ENCODE measurements at regions not wholly inside any gene's neighbourhood (a gene's known extent, or its start where the extent isn't known, plus 50 kb on each side); places are given as distances from the start of the nearest gene placed in this dataset.

- intact Hi-C loops (cut with micrococcal nuclease) (no loop called here), in situ Hi-C loops (cut with MboI) (no loop called here)
- no peaks in the 10 kb centered on the region for H3K36me3 ChIP-seq (ENCODE audit: control insufficient read depth, insufficient read depth, low read length)
- no peaks in the 10 kb centered on the region for H3K79me2 ChIP-seq (ENCODE audit: control insufficient read depth, insufficient read depth, low read length)
- ATAC-seq (no peak), DNase-seq (ENCODE audit: extremely low read depth in 1 of 4, low spot score in 3 of 4) (no peak), FAIRE-seq (no peak)
- no peaks in the 10 kb centered on the region for H4K20me1 ChIP-seq (replicated peaks; ENCODE audit: control insufficient read depth, insufficient read depth, low read length)
- BruUV-seq (replicated peaks) = no TSS peak
- no peaks in the 10 kb centered on the region for H3K27me3 ChIP-seq (ENCODE audit: control insufficient read depth in 2 of 2, insufficient read depth in 2 of 2, low read length in 2 of 2)
- ChIA-PET CTCF (ENCODE audit: low intra/inter-chr PET ratio) (no interaction called here), POLR2A (interaction anchor here (1.5 kb wide), 1 partner anchor 9 kb away, joined by 5 read pairs; no protein-coding TSS in a partner anchor)
- no peak overlapping the region for H3K4me3 ChIP-seq
- H3K9me3 ChIP-seq (replicated peaks; ENCODE audit: control insufficient read depth, insufficient read depth, low read depth, low read length) = no peaks in the 10 kb centered on the region
- H3K4me2 ChIP-seq (ENCODE audit: insufficient read depth, low read length) = no peak overlapping the region
- H3K9ac ChIP-seq (ENCODE audit: insufficient read depth in 1 of 2, low read depth in 2 of 2, low read length in 2 of 2) = no peak overlapping the region
- H2AFZ ChIP-seq (ENCODE audit: low read depth, low read length) = no peak overlapping the region
- H3K9me1 ChIP-seq (ENCODE audit: control insufficient read depth, insufficient read depth, low read length) = no peaks in the 10 kb centered on the region
- WGBS (ENCODE audit: insufficient coverage, low coverage, missing lambda C conversion rate) = 0% methylated on average over 6 of the region's 10 CpGs
- H3K27ac ChIP-seq (ENCODE audit: extremely low read depth, low read depth, low read length) = no peak overlapping the region
- H3K4me1 ChIP-seq (replicated peaks in 1 of 2; ENCODE audit: control insufficient read depth in 2 of 2, insufficient read depth in 2 of 2, low read length in 2 of 2) = no peaks in the 10 kb centered on the region
- TF ChIP-seq FOXA3 (CRISPR knock-in tag; conservative IDR thresholded peaks at IDR 0.05 in 1 of 2, IDR thresholded peaks at IDR 0.05 in 1 of 2) (no peak), POLR2H (tag; IDR thresholded peaks at IDR 0.05; ENCODE audit: low read depth) (no peak), ZNF263 (CRISPR knock-in tag; IDR thresholded peaks at IDR 0.05; ENCODE audit: borderline replicate concordance) (no peak), SRSF9 (IDR thresholded peaks at IDR 0.05; ENCODE audit: borderline replicate concordance, low read depth, low read length) (no peak), HNRNPH1 (optimal IDR thresholded peaks at IDR 0.05; ENCODE audit: low read depth, low read length) (no peak), E2F6 (IDR thresholded peaks at IDR 0.05; ENCODE audit: borderline replicate concordance in 1 of 2, extremely low read depth in 1 of 2, insufficient read depth in 1 of 2, insufficient read length in 1 of 2, low read depth in 1 of 2, low read length in 1 of 2, poor library complexity in 1 of 2, severe bottlenecking in 1 of 2) (no peak), NR2C2 (CRISPR knock-in tag; IDR thresholded peaks at IDR 0.05) (no peak), NR2C2 (tag; IDR thresholded peaks at IDR 0.05) (no peak), BRCA1 (IDR thresholded peaks at IDR 0.05) (no peak), BRCA1 (CRISPR knock-in tag; IDR thresholded peaks at IDR 0.05) (no peak), THRA (IDR thresholded peaks at IDR 0.05) (no peak), ZNF589 (CRISPR knock-in tag; IDR thresholded peaks at IDR 0.05; ENCODE audit: low read depth) (no peak), CREB1 (IDR thresholded peaks at IDR 0.05) (no peak), CREB1 (CRISPR knock-in tag; IDR thresholded peaks at IDR 0.05) (no peak), XRCC4 (IDR thresholded peaks at IDR 0.05; ENCODE audit: extremely low read depth, insufficient read depth, insufficient read length) (no peak), DPF2 (IDR thresholded peaks at IDR 0.05) (no peak), COPS2 (conservative IDR thresholded peaks at IDR 0.05) (no peak), ZNF311 (CRISPR knock-in tag; IDR thresholded peaks at IDR 0.05) (no peak), SLC30A9 (CRISPR knock-in tag; IDR thresholded peaks at IDR 0.05) (no peak), DACH1 (IDR thresholded peaks at IDR 0.05; ENCODE audit: partially characterized antibody) (no peak), MEF2A (IDR thresholded peaks at IDR 0.05; ENCODE audit: control insufficient read depth, low read depth, low read length) (no peak), ZNF174 (CRISPR knock-in tag; IDR thresholded peaks at IDR 0.05) (no peak), NUFIP1 (IDR thresholded peaks at IDR 0.05; ENCODE audit: partially characterized antibody) (no peak)
Measured at GRCh38 chr13:21894091-21894490, 223.2 kb downstream of the FGF9 start.
